ENCODE measurements at regions not wholly inside any gene's neighbourhood (a gene's known extent, or its start where the extent isn't known, plus 50 kb on each side); places are given as distances from the start of the nearest gene placed in this dataset.
"Not testable (repeated sequence)": the region's sequence is repeated elsewhere in the genome, so short reads cannot be mapped to it uniquely, and the experiment has no call there.

- DNase-seq = no peak
These were observed 54.9 kb upstream of the NLGN1 start for GRCh38 chr3:173342679-173343078.

- no peak for DNase-seq
These were observed 56.9 kb upstream of the NLGN1 start for GRCh38 chr3:173340626-173341025.

GRCh38 chr3:173336261-173336660 lies 61.3 kb upstream of the NLGN1 start:
- DNase-seq = no peak

- DNase-seq = no peak
These were observed 91.4 kb upstream of the NLGN1 start for GRCh38 chr3:173306110-173306509.

GRCh38 chr3:173304182-173304800 lies 93.3 kb upstream of the NLGN1 start:
- DNase-seq = peak; percentile 5

GRCh38 chr3:173301647-173302046 lies 95.9 kb upstream of the NLGN1 start:
- DNase-seq = no peak

GRCh38 chr3:173289072-173289471 lies 108.5 kb upstream of the NLGN1 start:
- DNase-seq = no peak

GRCh38 chr3:173287361-173287760 lies 110.2 kb upstream of the NLGN1 start:
- DNase-seq = no peak

GRCh38 chr3:173286507-173286906 lies 111.0 kb upstream of the NLGN1 start:
- not testable (repeated sequence) for DNase-seq

GRCh38 chr3:173284301-173284700 lies 113.2 kb upstream of the NLGN1 start:
- no peak for DNase-seq

- DNase-seq = peak; percentile 12
These were observed 121.8 kb upstream of the NLGN1 start for GRCh38 chr3:173275740-173276139.

- DNase-seq = no peak
These were observed 123.7 kb upstream of the NLGN1 start for GRCh38 chr3:173273838-173274237.

GRCh38 chr3:173268781-173269180 lies 127.7 kb upstream of the SPATA16 start:
- DNase-seq = no peak

GRCh38 chr3:173267716-173268115 lies 126.7 kb upstream of the SPATA16 start:
- no peak for DNase-seq

GRCh38 chr3:173266441-173266840 lies 125.4 kb upstream of the SPATA16 start:
- DNase-seq = peak; percentile 12

GRCh38 chr3:173258697-173259096 lies 117.7 kb upstream of the SPATA16 start:
- no peak for DNase-seq

GRCh38 chr3:173257797-173258196 lies 116.8 kb upstream of the SPATA16 start:
- no peak for DNase-seq

GRCh38 chr3:173255555-173255954 lies 114.5 kb upstream of the SPATA16 start:
- DNase-seq = no peak

- DNase-seq = no peak
These were observed 112.4 kb upstream of the SPATA16 start for GRCh38 chr3:173253471-173253870.

- DNase-seq = no peak
These were observed 108.4 kb upstream of the SPATA16 start for GRCh38 chr3:173249457-173249856.

- DNase-seq = no peak
These were observed 100.7 kb upstream of the SPATA16 start for GRCh38 chr3:173241727-173242126.

GRCh38 chr3:173238091-173238490 lies 97.1 kb upstream of the SPATA16 start:
- peak; percentile 52 for DNase-seq

GRCh38 chr3:173225351-173225750 lies 84.3 kb upstream of the SPATA16 start:
- DNase-seq = no peak

GRCh38 chr3:173221010-173221409 lies 80.0 kb upstream of the SPATA16 start:
- DNase-seq = peak; percentile 16

GRCh38 chr3:173217127-173217526 lies 76.1 kb upstream of the SPATA16 start:
- no peak for DNase-seq

GRCh38 chr3:173216063-173216462 lies 75.0 kb upstream of the SPATA16 start:
- no peak for DNase-seq

Measured in hematopoietic multipotent progenitor cell treated with erythropoietin and hydrocortisone succinate and interleukin-3 and kit ligand, for 6 days (in vitro differentiated cells).